ENCODE measurements at regions not wholly inside any gene's neighbourhood (a gene's known extent, or its start where the extent isn't known, plus 50 kb on each side); places are given as distances from the start of the nearest gene placed in this dataset.
"Not testable (repeated sequence)": the region's sequence is repeated elsewhere in the genome, so short reads cannot be mapped to it uniquely, and the experiment has no call there.

- no peak for DNase-seq (ENCODE audit: low spot score)
These were observed 487.3 kb upstream of the KIF2B start for GRCh38 chr17:53335443-53335842.

- DNase-seq (ENCODE audit: low spot score): no peak
These were observed 492.0 kb upstream of the KIF2B start for GRCh38 chr17:53330756-53331155.

- no peak for DNase-seq (ENCODE audit: low spot score)
These were observed 501.1 kb upstream of the KIF2B start for GRCh38 chr17:53321651-53322050.

- DNase-seq (ENCODE audit: low spot score): no peak
These were observed 502.8 kb upstream of the KIF2B start for GRCh38 chr17:53319947-53320346.

- DNase-seq (ENCODE audit: low spot score): no peak
These were observed 505.7 kb upstream of the KIF2B start for GRCh38 chr17:53316988-53317387.

GRCh38 chr17:53316073-53316472 is 506.7 kb upstream of the KIF2B start:
- no peak for DNase-seq (ENCODE audit: low spot score)

GRCh38 chr17:53314521-53314920 is 508.2 kb upstream of the KIF2B start:
- DNase-seq (ENCODE audit: low spot score): no peak

- no peak for DNase-seq (ENCODE audit: low spot score)
These were observed 509.0 kb upstream of the KIF2B start for GRCh38 chr17:53313746-53314145.

GRCh38 chr17:53278466-53278865 is 544.3 kb upstream of the KIF2B start:
- DNase-seq (ENCODE audit: low spot score): no peak

GRCh38 chr17:53273126-53273525 is 549.6 kb upstream of the KIF2B start:
- DNase-seq (ENCODE audit: low spot score): peak; percentile 18

- DNase-seq (ENCODE audit: low spot score): no peak
These were observed 551.8 kb upstream of the KIF2B start for GRCh38 chr17:53270936-53271335.

- DNase-seq (ENCODE audit: low spot score): no peak
These were observed 558.0 kb upstream of the KIF2B start for GRCh38 chr17:53264730-53265129.

GRCh38 chr17:53253956-53254597 is 568.6 kb upstream of the KIF2B start:
- no peak for DNase-seq (ENCODE audit: low spot score)

- no peak for DNase-seq (ENCODE audit: low spot score)
These were observed 573.7 kb upstream of the KIF2B start for GRCh38 chr17:53249036-53249435.

GRCh38 chr17:53234138-53234537 is 588.6 kb upstream of the KIF2B start:
- DNase-seq (ENCODE audit: low spot score): no peak

GRCh38 chr17:53227514-53227913 is 595.2 kb upstream of the KIF2B start:
- no peak for DNase-seq (ENCODE audit: low spot score)

GRCh38 chr17:53227111-53227510 is 595.6 kb upstream of the KIF2B start:
- no peak for DNase-seq (ENCODE audit: low spot score)

- no peak for DNase-seq (ENCODE audit: low spot score)
These were observed 602.9 kb upstream of the KIF2B start for GRCh38 chr17:53219821-53220220.

- no peak for DNase-seq (ENCODE audit: low spot score)
These were observed 604.0 kb upstream of the KIF2B start for GRCh38 chr17:53218723-53219122.

- no peak for DNase-seq (ENCODE audit: low spot score)
These were observed 605.4 kb upstream of the KIF2B start for GRCh38 chr17:53217311-53217710.

GRCh38 chr17:53208935-53209334 is 613.8 kb upstream of the KIF2B start:
- not testable (repeated sequence) for DNase-seq (ENCODE audit: low spot score)

- DNase-seq (ENCODE audit: low spot score): no peak
These were observed 629.7 kb upstream of the KIF2B start for GRCh38 chr17:53193044-53193443.

- no peak for DNase-seq (ENCODE audit: low spot score)
These were observed 630.8 kb upstream of the KIF2B start for GRCh38 chr17:53191878-53192277.

GRCh38 chr17:53186001-53186400 is 636.7 kb upstream of the KIF2B start:
- no peak for DNase-seq (ENCODE audit: low spot score)

GRCh38 chr17:53176629-53177028 is 646.1 kb upstream of the KIF2B start:
- DNase-seq (ENCODE audit: low spot score): no peak

Measured in iPS-NIHi11 (cell line).